ENCODE measurements at regions not wholly inside any gene's neighbourhood (a gene's known extent, or its start where the extent isn't known, plus 50 kb on each side); places are given as distances from the start of the nearest gene placed in this dataset.

- TF ChIP-seq GATA3 (IDR thresholded peaks at IDR 0.05; ENCODE audit: low read depth, low read length) (no peak; the same call in 1 of the 2 replicates), GATA2 (IDR thresholded peaks at IDR 0.05; ENCODE audit: low read depth, low read length) (peak; percentile 50; the same call in 1 of the 2 replicates)
These were observed 581.7 kb downstream of the INHBA start for GRCh38 chr7:41121228-41121627.
